Aorta (tissue), 5 donors: ENCODE measurements at regions not wholly inside any gene's neighbourhood (a gene's known extent, or its start where the extent isn't known, plus 50 kb on each side); places are given as distances from the start of the nearest gene placed in this dataset.

ENCODE experiments used
- ATAC-seq: fragments of 200-7000 bp; cut with Tn5 transposase; one replicate; pipeline ENCODE4 v1.9.1; 2022; ENCODE audit warnings: moderate library complexity; ENCODE audit not compliant: low FRiP score
- DNase-seq, 2 donors: peaks; one replicate each; pipeline ENCODE4 v3.0.0-alpha.2; 2020
- H3K27ac ChIP-seq, 2 donors: one replicate each; pipeline ENCODE4 v1.5.1; 2013; ENCODE audit warnings: low read length in 2 of 2, mild to moderate bottlenecking in 2 of 2, moderate library complexity in 2 of 2, control low read depth in 1 of 2, inconsistent platforms in 1 of 2, low read depth in 1 of 2
- H3K27me3 ChIP-seq, 2 donors: one replicate each; pipeline ENCODE4 v1.6.1; 2013; ENCODE audit warnings: control low read depth in 1 of 2, low read length in 1 of 2, mild to moderate bottlenecking in 1 of 2, moderate library complexity in 1 of 2; ENCODE audit not compliant: insufficient read depth in 2 of 2, control insufficient read depth in 1 of 2
- H3K36me3 ChIP-seq, 2 donors: one replicate each; pipeline ENCODE4 v1.6.1; 2013; ENCODE audit warnings: control low read depth in 1 of 2, low read length in 1 of 2, mild to moderate bottlenecking in 1 of 2; ENCODE audit not compliant: insufficient read depth in 2 of 2, control insufficient read depth in 1 of 2
- H3K4me1 ChIP-seq, 2 donors: one replicate each; pipeline ENCODE4 v1.6.1; 2013; ENCODE audit warnings: low read length in 2 of 2, control low read depth in 1 of 2, mild to moderate bottlenecking in 1 of 2, moderate library complexity in 1 of 2; ENCODE audit not compliant: insufficient read depth in 2 of 2, control insufficient read depth in 1 of 2
- H3K4me3 ChIP-seq, 2 donors: one replicate each; pipeline ENCODE4 v1.5.1; 2013; ENCODE audit warnings: low read length in 2 of 2, control low read depth in 1 of 2, mild to moderate bottlenecking in 1 of 2
- H3K9me3 ChIP-seq: one replicate; pipeline ENCODE4 v1.6.1; 2013; ENCODE audit warnings: mild to moderate bottlenecking, low read length; ENCODE audit not compliant: control insufficient read depth
- WGBS, 2 donors: extraction: QIAGEN DNeasy Blood & Tissue Kit; methylation state at CpG; one replicate each; pipeline ENCODE4 v1.1.7; 2013; 5-methylcytosine and 5-hydroxymethylcytosine counted together
- intact Hi-C, 2 donors: fragments of 100-400 bp; cut with DNase I; formaldehyde crosslinking; loops; one replicate each; pipeline versions ENCODE4 v1.14.2 to v1.15.0; 2022
- donor health status: healthy with polysubstance abuse.
- donor health status: Bipolar disorder and iron deficiency.
- donor health status: DM: no; HTN: no; CAD: no.
- donor health status: DM: no; HTN: no; CAD: no.
- donor health status: DM: yes; HTN: yes; CAD: no.

DNA sequence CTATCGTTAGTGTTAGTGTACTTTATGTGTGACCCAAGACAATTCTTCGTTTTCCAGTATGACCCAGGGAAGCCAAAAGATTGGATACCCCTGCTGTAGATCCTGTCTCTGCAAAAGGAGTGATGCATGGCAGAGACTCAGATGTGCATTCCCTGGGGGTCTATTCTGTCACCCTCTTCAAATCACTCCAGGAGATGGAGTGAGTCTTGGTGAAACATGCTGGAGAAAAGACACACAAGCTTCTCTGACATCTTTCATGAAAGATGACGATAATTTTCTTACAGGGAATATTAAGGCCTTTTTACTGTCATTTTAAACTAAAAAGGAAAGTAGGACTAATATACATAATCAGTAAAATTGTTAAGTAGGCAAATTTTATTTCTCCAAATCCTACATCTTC lies 437.9 kb upstream of the SOX5 start:
- intact Hi-C loops: no loop called here
- WGBS, 2 donors: 91 to 94% methylated on average over 3 of the region's 3 CpGs
- Histone ChIP-seq H3K4me3 (no peak overlapping the region), H3K4me1 (no peaks in the 10 kb centered on the region), H3K27ac (no peak overlapping the region), H3K9me3 (no peaks in the 10 kb centered on the region), H3K36me3 (no peaks in the 10 kb centered on the region), H3K27me3 (no peaks in the 10 kb centered on the region)
- no peak for DNase-seq
- no peak for ATAC-seq

- 55 to 66% methylated on average over 3 of the region's 3 CpGs for WGBS, 2 donors
- no peaks in the 10 kb centered on the region for H3K4me1 ChIP-seq
- H3K27me3 ChIP-seq: no peaks in the 10 kb centered on the region
- intact Hi-C loops: no loop called here
- H3K36me3 ChIP-seq: no peaks in the 10 kb centered on the region
- no peak overlapping the region for H3K4me3 ChIP-seq
- ATAC-seq: no peak
- peaks cover 3% of the 10 kb centered on the region for H3K9me3 ChIP-seq
- DNase-seq: no peak
- no peak overlapping the region for H3K27ac ChIP-seq
Measured at GRCh38 chr12:24386836-24387235, 437.4 kb upstream of the SOX5 start.

- 65 to 69% methylated on average over 3 of the region's 3 CpGs for WGBS, 2 donors
- ATAC-seq (no peak), DNase-seq (no peak)
- Histone ChIP-seq H3K27me3 (no peaks in the 10 kb centered on the region), H3K27ac (no peak overlapping the region), H3K4me1 (peaks cover 0 to 2% of the 10 kb centered on the region in 2 donors), H3K9me3 (peaks cover 3% of the 10 kb centered on the region), H3K4me3 (no peak overlapping the region), H3K36me3 (no peaks in the 10 kb centered on the region)
- intact Hi-C loops: no loop called here
Measured at GRCh38 chr12:24381790-24382189, 432.3 kb upstream of the SOX5 start.

GRCh38 chr12:24379861-24380521 lies 430.5 kb upstream of the SOX5 start:
- Histone ChIP-seq H3K36me3 (no peaks in the 10 kb centered on the region), H3K27me3 (no peaks in the 10 kb centered on the region), H3K27ac (no peak overlapping the region), H3K9me3 (peaks cover 3% of the 10 kb centered on the region), H3K4me1 (peaks cover 0 to 2% of the 10 kb centered on the region in 2 donors), H3K4me3 (no peak overlapping the region)
- ATAC-seq: no peak
- intact Hi-C loops: no loop called here
- WGBS, 2 donors: 94 to 98% methylated on average over 5 of the region's 5 CpGs
- no peak for DNase-seq

GRCh38 chr12:24379433-24379832 lies 430.0 kb upstream of the SOX5 start:
- Histone ChIP-seq H3K36me3 (no peaks in the 10 kb centered on the region), H3K27ac (no peak overlapping the region), H3K4me1 (peaks cover 0 to 2% of the 10 kb centered on the region in 2 donors), H3K27me3 (no peaks in the 10 kb centered on the region), H3K9me3 (peaks cover 3% of the 10 kb centered on the region), H3K4me3 (no peak overlapping the region)
- 83 to 87% methylated on average over 3 of the region's 3 CpGs for WGBS, 2 donors
- intact Hi-C loops: no loop called here
- no peak for DNase-seq
- ATAC-seq: no peak

- Histone ChIP-seq H3K27me3 (no peaks in the 10 kb centered on the region), H3K4me1 (peaks cover 0 to 2% of the 10 kb centered on the region in 2 donors), H3K27ac (no peak overlapping the region), H3K4me3 (no peak overlapping the region), H3K9me3 (peaks cover 3% of the 10 kb centered on the region), H3K36me3 (no peaks in the 10 kb centered on the region)
- 51 to 60% methylated on average over 10 of the region's 10 CpGs for WGBS, 2 donors
- DNase-seq (no peak), ATAC-seq (no peak)
- intact Hi-C loops: no loop called here
Measured at GRCh38 chr12:24378548-24379407, 429.3 kb upstream of the SOX5 start.

DNA sequence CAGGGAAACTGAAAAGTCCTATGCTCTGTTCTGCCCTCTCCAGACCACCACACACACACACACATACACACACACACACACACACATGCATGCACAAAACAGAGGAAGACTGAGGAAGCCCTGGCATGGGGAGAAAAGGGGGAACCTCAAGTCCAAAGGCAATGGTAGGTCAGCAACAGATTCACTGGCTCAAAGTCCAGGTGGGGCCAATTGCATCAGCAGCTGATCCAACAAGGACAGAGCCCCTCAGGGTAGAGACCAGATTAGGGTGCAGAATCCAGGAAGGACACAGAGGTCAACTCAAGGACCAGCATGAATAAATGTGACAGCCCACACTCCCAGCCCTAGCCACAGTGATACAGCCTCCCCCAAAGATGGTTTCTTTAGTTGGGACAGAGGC lies 425.0 kb upstream of the SOX5 start:
- intact Hi-C loops: no loop called here

DNA sequence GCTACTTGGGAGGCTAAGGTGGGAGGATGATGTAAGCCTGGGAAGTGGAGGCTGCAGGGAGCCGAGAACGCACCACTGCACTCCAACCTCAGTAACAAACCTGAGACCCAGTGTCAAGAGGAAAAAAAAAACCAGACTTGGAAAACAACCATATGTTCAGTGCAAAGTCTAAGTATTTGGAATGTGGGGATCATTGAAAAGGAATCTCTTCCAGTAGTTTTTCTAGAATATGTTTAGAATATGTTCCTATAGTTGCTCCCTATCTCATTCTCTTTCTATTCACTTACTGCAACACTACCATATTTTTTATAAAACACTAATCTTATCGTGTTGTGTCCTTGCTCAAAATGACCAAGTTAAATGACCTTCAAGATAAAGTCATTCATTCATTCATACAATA lies 423.5 kb upstream of the SOX5 start:
- Histone ChIP-seq H3K9me3 (no peaks in the 10 kb centered on the region), H3K27me3 (no peaks in the 10 kb centered on the region), H3K4me1 (peaks cover 0 to 4% of the 10 kb centered on the region in 2 donors), H3K27ac (no peak overlapping the region), H3K36me3 (no peaks in the 10 kb centered on the region), H3K4me3 (no peak overlapping the region)
- intact Hi-C loops: no loop called here
- DNase-seq (no peak), ATAC-seq (no peak)
- WGBS, 2 donors: 93 to 94% methylated on average over 3 of the region's 3 CpGs

More for the DNA sequence above, 425.0 kb upstream of the SOX5 start:
- H3K36me3 ChIP-seq: no peaks in the 10 kb centered on the region
- H3K27ac ChIP-seq: no peak overlapping the region
- no peak for DNase-seq
- H3K27me3 ChIP-seq: no peaks in the 10 kb centered on the region
- peaks cover 0 to 5% of the 10 kb centered on the region in 2 donors for H3K4me1 ChIP-seq
- H3K9me3 ChIP-seq: no peaks in the 10 kb centered on the region
- no peak overlapping the region for H3K4me3 ChIP-seq
- ATAC-seq: no peak

GRCh38 chr12:24366514-24366913 lies 417.0 kb upstream of the SOX5 start:
- H3K4me1 ChIP-seq: peaks cover 0 to 4% of the 10 kb centered on the region in 2 donors
- no peak overlapping the region for H3K27ac ChIP-seq
- no peak for ATAC-seq
- no peaks in the 10 kb centered on the region for H3K9me3 ChIP-seq
- no peak overlapping the region for H3K4me3 ChIP-seq
- intact Hi-C loops: no loop called here
- 92 to 95% methylated on average over 1 of the region's 1 CpG for WGBS, 2 donors
- H3K36me3 ChIP-seq: no peaks in the 10 kb centered on the region
- DNase-seq: no peak
- H3K27me3 ChIP-seq: no peaks in the 10 kb centered on the region
